GM12878 (cell line): ENCODE measurements at regions not wholly inside any gene's neighbourhood (a gene's known extent, or its start where the extent isn't known, plus 50 kb on each side); places are given as distances from the start of the nearest gene placed in this dataset.

Source experiments
- ATAC-seq: fragments of 200-7000 bp; cut with Tn5 transposase; 3 replicates; pipeline ENCODE4 v1.9.1; 2020; ENCODE audit warnings: mild to moderate bottlenecking, moderate library complexity
- BruUV-seq: library from RNA; stranded (reverse); fragments of 400-500 nt; replicated peaks from 2 replicates; lab custom pipeline; 2021; lab: Mats Ljungman, UMichigan
- CTCF ChIA-PET: fragments of 300-600 bp; sonication (Branson Sonifier 250); formaldehyde crosslinking; extraction: SDS; loops from one replicate; lab custom pipeline; 2021; ENCODE audit warnings: inconsistent platforms; lab: Yijun Ruan, JAX
- POLR2A ChIA-PET: fragments of 350-600 bp; formaldehyde crosslinking; extraction: SDS; loops from one replicate; lab custom pipeline; 2021; ENCODE audit warnings: inconsistent platforms; lab: Charles Lee
- RAD21 ChIA-PET: fragments of 300-600 bp; sonication (Branson Sonifier 250); formaldehyde crosslinking; loops from one replicate; lab custom pipeline; 2023; ENCODE audit warnings: antibody characterized with exemption; ENCODE audit not compliant: unreplicated experiment; lab: Charles Lee
- SMC1A ChIA-PET: fragments of 300-600 bp; sonication (Branson Sonifier 250); formaldehyde crosslinking; loops from one replicate; lab custom pipeline; 2023; ENCODE audit not compliant: unreplicated experiment, uncharacterized antibody; lab: Charles Lee
- DNase-seq: peaks from one replicate; pipeline ENCODE4 v3.0.0-alpha.2; 2011; ENCODE audit warnings: low read depth, low spot score
- FAIRE-seq: peaks from 3 replicates; lab custom pipeline; 2011; peaks lifted over from hg19 to GRCh38; lab: Jason Lieb, UNC
- H2AFZ ChIP-seq: 2 replicates; pipeline ENCODE4 v1.6.0; 2011; ENCODE audit warnings: low read depth, low read length, control low read depth; ENCODE audit not compliant: control insufficient read depth
- H3K27ac ChIP-seq: 2 replicates; pipeline ENCODE4 v1.5.1; 2011; ENCODE audit warnings: control low read depth; ENCODE audit not compliant: control insufficient read depth, insufficient read depth
- H3K27me3 ChIP-seq, 2 experiments: replicated peaks in 1 of 2; 2 replicates each; pipeline versions ENCODE4 v1.6.0 to v1.6.1; 2011; ENCODE audit warnings: low read length in 1 of 2; ENCODE audit not compliant: control insufficient read depth in 2 of 2, insufficient read depth in 2 of 2
- H3K36me3 ChIP-seq, 2 experiments: 2 replicates each; pipeline ENCODE4 v1.5.1; 2011; ENCODE audit warnings: low read length in 1 of 2; ENCODE audit not compliant: control insufficient read depth in 2 of 2, insufficient read depth in 2 of 2
- H3K4me1 ChIP-seq: 2 replicates; pipeline ENCODE4 v1.6.1; 2011; ENCODE audit warnings: mild to moderate bottlenecking, low read length, moderate library complexity, mixed read lengths; ENCODE audit not compliant: control insufficient read depth, insufficient read depth
- H3K4me2 ChIP-seq: 2 replicates; pipeline ENCODE4 v1.6.0; 2011; ENCODE audit warnings: control low read depth; ENCODE audit not compliant: control insufficient read depth, insufficient read depth
- H3K4me3 ChIP-seq: fragments of 200-600 bp; sonication (generic); 2 replicates; pipeline ENCODE4 v1.5.1; 2016
- H3K79me2 ChIP-seq: 2 replicates; pipeline ENCODE4 v1.6.0; 2011; ENCODE audit warnings: low read length; ENCODE audit not compliant: control insufficient read depth, insufficient read depth
- H3K9ac ChIP-seq: 2 replicates; pipeline ENCODE4 v1.8.0; 2011; ENCODE audit warnings: low read length, control low read depth, mixed read lengths; ENCODE audit not compliant: control insufficient read depth, insufficient read depth
- H3K9me3 ChIP-seq: replicated peaks from 3 replicates; pipeline ENCODE4 v1.5.1; 2011; ENCODE audit warnings: mild to moderate bottlenecking, low read length; ENCODE audit not compliant: control insufficient read depth, insufficient read depth
- H4K20me1 ChIP-seq: 2 replicates; pipeline ENCODE4 v1.6.0; 2011; ENCODE audit not compliant: control insufficient read depth, insufficient read depth
- ASH2L ChIP-seq: fragments of 300-600, 200-600 bp; sonication (generic); IDR thresholded peaks from 2 replicates; pipeline ENCODE4 v1.6.1; 2017; ENCODE audit warnings: low read depth, mild to moderate bottlenecking, borderline replicate concordance
- BRCA1 ChIP-seq: IDR thresholded peaks from 2 replicates; pipeline ENCODE4 v1.6.1; 2011; ENCODE audit warnings: low read depth, low read length, improper control_type of control experiment
- CREB1 ChIP-seq: IDR thresholded peaks from 2 replicates; pipeline ENCODE4 v1.6.1; 2012; ENCODE audit warnings: low read depth, mild to moderate bottlenecking, inconsistent platforms
- EGR1 ChIP-seq, 2 experiments: IDR thresholded peaks; 1 replicate in 1 of 2; 2 replicates in 1 of 2; pipeline ENCODE4 v1.6.1; 2011 to 2012; ENCODE audit warnings: low read depth in 2 of 2, low read length in 2 of 2, borderline replicate concordance in 1 of 2, mild to moderate bottlenecking in 1 of 2, moderate library complexity in 1 of 2
- FOS ChIP-seq: IDR thresholded peaks from 3 replicates; pipeline ENCODE4 v1.6.1; 2011; ENCODE audit warnings: borderline replicate concordance; ENCODE audit not compliant: insufficient read length; ENCODE audit errors: extremely low read depth
- IRF3 ChIP-seq: fragments of 450-650 bp; IDR thresholded peaks from 2 replicates; pipeline ENCODE4 v1.6.1; 2014; ENCODE audit warnings: mild to moderate bottlenecking
- NFIC ChIP-seq: IDR thresholded peaks from 2 replicates; pipeline ENCODE4 v1.6.1; 2012; ENCODE audit warnings: low read depth, mild to moderate bottlenecking, inconsistent platforms, low read length, moderate library complexity
- RAD51 ChIP-seq: fragments of 450-650 bp; IDR thresholded peaks from 2 replicates; pipeline ENCODE4 v1.6.1; 2016; ENCODE audit warnings: moderate library complexity, mild to moderate bottlenecking, inconsistent platforms
- SUPT20H ChIP-seq: IDR thresholded peaks from 2 replicates; pipeline ENCODE4 v1.6.1; 2011; ENCODE audit warnings: low read depth, mild to moderate bottlenecking, low read length, moderate library complexity, borderline replicate concordance; ENCODE audit not compliant: control insufficient read depth
- TCF7 ChIP-seq: IDR thresholded peaks from 2 replicates; pipeline ENCODE4 v1.6.1; 2014; ENCODE audit warnings: antibody characterized with exemption, borderline replicate concordance
- ZBED1 ChIP-seq: IDR thresholded peaks from 2 replicates; pipeline ENCODE4 v1.6.1; 2016; ENCODE audit warnings: borderline replicate concordance
- ZNF24 ChIP-seq: fragments of 450-650 bp; IDR thresholded peaks from 2 replicates; pipeline ENCODE4 v1.6.1; 2017; ENCODE audit warnings: antibody characterized with exemption, mild to moderate bottlenecking
- WGBS: methylation state at CpG from one replicate; pipeline ENCODE4 v1.1.6; 2016; ENCODE audit warnings: low lambda C conversion rate; ENCODE audit not compliant: insufficient replicate concordance, insufficient coverage; ENCODE audit errors: missing lambda C conversion rate; 5-methylcytosine and 5-hydroxymethylcytosine counted together
- in situ Hi-C: fragments of 300-500 bp; cut with MboI; formaldehyde crosslinking; loops from 9 replicates; pipeline ENCODE4 v1.14.3; 2018; ENCODE audit warnings: mixed read lengths
- intact Hi-C: fragments of 100-400 bp; cut with micrococcal nuclease; formaldehyde crosslinking; loops from one replicate; pipeline ENCODE4 v1.14.2; 2022; ENCODE audit not compliant: unreplicated experiment

GRCh38 chr10:130654726-130655125, 518.5 kb downstream of the GLRX3 start:
- no peak for TF ChIP-seq IRF3
- no peak for TF ChIP-seq SUPT20H
- no peak for TF ChIP-seq RAD51
- TF ChIP-seq FOS, result no peak
- no peak for TF ChIP-seq ZBED1
- TF ChIP-seq ASH2L, result no peak
- TF ChIP-seq TCF7, result no peak
- TF ChIP-seq CREB1, result no peak
- no peak for TF ChIP-seq BRCA1
- no peak for TF ChIP-seq EGR1 (IDR thresholded peaks at IDR 0.05; ENCODE audit: borderline replicate concordance in 1 of 2, low read depth in 2 of 2, low read length in 2 of 2)
- TF ChIP-seq NFIC, result no peak
- no peak for TF ChIP-seq ZNF24
- in situ Hi-C loops (no loop called here), intact Hi-C loops (no loop called here)
- DNase-seq (no peak), ATAC-seq (no peak), FAIRE-seq (no peak)
- no peaks in the 10 kb centered on the region for H4K20me1 ChIP-seq
- no peaks in the 10 kb centered on the region for H3K36me3 ChIP-seq
- H3K4me2 ChIP-seq, result no peak overlapping the region
- H3K4me1 ChIP-seq, result no peaks in the 10 kb centered on the region
- SMC1A ChIA-PET, result no interaction called here
- no TSS peak for BruUV-seq
- RAD21 ChIA-PET, result no interaction called here
- no peak overlapping the region for H2AFZ ChIP-seq
- 38% methylated on average over 17 of the region's 20 CpGs for WGBS
- no peak overlapping the region for H3K4me3 ChIP-seq
- POLR2A ChIA-PET, result no interaction called here
- no peaks in the 10 kb centered on the region for H3K27me3 ChIP-seq
- H3K27ac ChIP-seq, result no peak overlapping the region
- no peaks in the 10 kb centered on the region for H3K79me2 ChIP-seq
- no peaks in the 10 kb centered on the region; the same call in 2 of the 3 replicates for H3K9me3 ChIP-seq
- H3K9ac ChIP-seq, result no peak overlapping the region
- CTCF ChIA-PET, result no interaction called here
